ENCODE measurements at regions not wholly inside any gene's neighbourhood (a gene's known extent, or its start where the extent isn't known, plus 50 kb on each side); places are given as distances from the start of the nearest gene placed in this dataset.

DNA sequence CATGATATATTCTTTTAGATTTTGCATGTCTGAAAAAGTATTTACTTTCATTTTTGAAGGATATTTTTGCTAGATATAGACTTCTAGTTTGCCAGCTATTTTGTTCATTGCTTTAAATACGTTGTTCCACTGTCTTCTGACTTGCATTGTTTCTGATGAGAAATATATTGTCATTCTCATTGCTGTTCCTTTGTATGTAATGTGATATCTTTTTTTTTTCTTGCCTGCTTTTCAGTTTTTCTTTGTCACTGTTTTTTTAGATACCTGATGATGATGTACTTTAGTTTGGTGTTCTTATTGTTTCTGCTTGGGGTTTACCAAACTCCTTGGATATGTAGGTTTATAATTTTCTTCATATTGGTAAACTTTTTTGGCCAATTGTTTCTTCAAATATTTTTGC lies 107.9 kb downstream of the SNAPC1 start:
- no peak for TF ChIP-seq CTCF (conservative IDR thresholded peaks at IDR 0.05)
- no peak overlapping the region for H3K27ac ChIP-seq

DNA sequence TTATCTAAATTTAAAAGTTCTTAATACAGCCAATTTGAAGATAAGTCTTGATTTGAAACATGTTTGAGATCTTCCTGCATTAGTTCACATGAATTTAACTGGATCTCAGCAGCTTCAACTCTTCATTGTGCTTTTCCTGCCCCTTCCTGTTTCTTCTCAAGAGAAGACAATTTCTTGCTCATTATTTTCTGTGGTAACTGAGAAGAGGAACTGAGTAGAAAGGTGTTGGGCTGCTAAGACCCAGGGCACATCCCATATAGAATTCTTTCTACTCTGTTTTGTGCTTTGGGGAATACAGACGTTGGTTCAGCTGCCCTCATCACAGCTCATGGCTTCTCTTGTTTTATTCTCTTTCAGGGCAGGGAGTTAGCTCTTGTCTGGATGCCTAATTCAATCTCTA lies 110.2 kb downstream of the SNAPC1 start:
- TF ChIP-seq CTCF (conservative IDR thresholded peaks at IDR 0.05), result no peak
- H3K27ac ChIP-seq, result no peak overlapping the region

GRCh38 chr14:61875483-61875882 lies 113.3 kb downstream of the SNAPC1 start:
- no peak overlapping the region for H3K27ac ChIP-seq
- TF ChIP-seq CTCF (conservative IDR thresholded peaks at IDR 0.05), result no peak

DNA sequence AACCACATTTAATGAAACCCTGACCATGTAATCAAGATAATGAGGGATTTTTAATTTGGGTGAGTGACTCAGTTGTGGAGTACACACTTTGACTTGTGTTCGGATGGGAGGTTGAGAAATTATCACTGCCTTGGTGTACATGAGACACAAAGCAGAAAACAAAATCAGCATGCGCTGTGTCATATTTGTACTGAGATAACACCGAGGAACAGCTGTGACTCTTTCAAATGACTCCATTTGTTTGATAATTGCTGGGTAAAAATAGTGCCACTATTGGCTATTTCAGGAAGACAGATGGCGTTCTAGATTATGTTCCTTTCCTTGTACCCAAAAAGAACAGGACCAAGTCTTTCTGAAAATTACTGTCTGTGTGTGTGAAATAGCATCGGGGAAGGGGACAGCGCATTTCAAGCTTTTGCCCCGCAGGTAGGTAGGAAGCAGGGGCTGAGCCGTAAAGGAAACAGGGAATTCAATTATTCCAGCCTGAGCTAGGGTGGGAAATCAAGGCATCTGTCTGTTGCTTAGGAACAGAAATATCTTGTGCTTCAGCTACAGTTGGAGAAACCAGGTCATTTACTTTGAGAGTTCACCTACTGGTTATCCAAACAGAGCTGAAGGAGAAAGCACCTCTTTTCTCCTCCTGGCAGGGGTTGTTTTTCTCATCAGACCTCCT lies 114.3 kb downstream of the SNAPC1 start:
- H3K27ac ChIP-seq, result no peak overlapping the region
- no peak for TF ChIP-seq CTCF (conservative IDR thresholded peaks at IDR 0.05)

GRCh38 chr14:61877035-61877390 lies 114.8 kb downstream of the SNAPC1 start:
- TF ChIP-seq CTCF (conservative IDR thresholded peaks at IDR 0.05), result no peak
- H3K27ac ChIP-seq, result no peak overlapping the region

DNA sequence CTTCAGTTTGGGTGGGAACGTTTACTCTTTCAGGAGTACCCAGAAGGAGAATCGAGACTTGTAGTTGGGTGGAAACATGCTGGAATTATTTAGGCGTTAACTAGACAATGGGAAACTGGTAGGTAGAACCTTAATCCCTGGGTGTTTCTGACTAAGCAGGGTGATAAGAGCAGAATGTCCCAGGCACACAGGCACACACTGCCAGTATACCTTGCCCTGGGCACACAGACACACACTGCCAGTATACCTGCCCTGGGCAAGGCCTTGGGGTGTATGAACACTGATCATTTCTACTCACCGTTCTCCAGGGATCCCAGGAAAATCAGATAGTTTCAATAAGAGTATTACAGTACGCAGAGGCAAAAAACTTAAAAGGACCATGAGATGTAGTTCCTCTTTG lies 115.5 kb downstream of the SNAPC1 start:
- TF ChIP-seq CTCF (conservative IDR thresholded peaks at IDR 0.05), result no peak
- H3K27ac ChIP-seq, result no peak overlapping the region

DNA sequence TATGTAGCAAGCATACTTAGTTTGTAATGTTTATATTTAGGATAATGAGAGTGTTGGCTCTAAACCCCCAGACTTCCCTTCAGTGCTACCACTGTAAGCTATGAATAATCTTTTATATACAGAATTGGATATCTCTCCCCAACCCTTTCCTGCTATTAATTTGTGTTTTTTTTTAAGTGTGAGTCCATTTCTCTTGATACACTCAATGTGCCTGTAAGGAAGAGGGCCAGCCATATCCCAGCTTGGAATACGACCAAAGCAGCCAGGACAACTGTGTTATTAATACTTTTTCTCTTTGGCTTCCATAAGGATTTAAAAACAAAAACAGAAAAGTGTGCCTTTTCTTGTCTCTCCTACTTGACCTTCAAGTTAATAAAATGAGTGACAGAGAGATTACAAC lies 116.7 kb downstream of the SNAPC1 start:
- no peak overlapping the region for H3K27ac ChIP-seq
- no peak for TF ChIP-seq CTCF (conservative IDR thresholded peaks at IDR 0.05)

Measured in VCaP (cell line).